NCI-H446 (cell line): ENCODE measurements at regions not wholly inside any gene's neighbourhood (a gene's known extent, or its start where the extent isn't known, plus 50 kb on each side); places are given as distances from the start of the nearest gene placed in this dataset.

Source experiments
- DNase-seq, 2 experiments: peaks; one replicate each; lab custom pipeline; 2025; lab: John Stamatoyannopoulos, UW

DNA sequence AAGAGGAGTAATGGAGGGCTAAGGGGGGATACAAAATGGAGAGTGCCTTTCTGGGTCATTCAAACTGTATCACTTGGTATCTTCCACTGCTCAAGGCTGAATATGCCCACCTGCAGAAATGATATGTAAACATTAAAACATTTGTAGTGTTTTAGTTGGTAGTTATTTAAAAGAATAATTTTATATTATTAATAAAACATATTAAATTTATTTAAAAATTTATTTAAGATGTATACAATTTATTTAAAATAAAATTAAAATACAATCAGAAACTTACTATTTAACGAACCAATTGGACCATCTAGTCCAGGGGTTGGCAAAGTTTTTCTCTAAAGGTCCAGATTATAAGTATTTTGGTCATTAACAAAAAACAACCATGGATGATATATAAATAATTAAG, 308.5 kb downstream of the PLK2 start:
- DNase-seq, result no peak

GRCh38 chr5:58150926-58151325, 309.0 kb downstream of the PLK2 start:
- DNase-seq, result no peak

DNA sequence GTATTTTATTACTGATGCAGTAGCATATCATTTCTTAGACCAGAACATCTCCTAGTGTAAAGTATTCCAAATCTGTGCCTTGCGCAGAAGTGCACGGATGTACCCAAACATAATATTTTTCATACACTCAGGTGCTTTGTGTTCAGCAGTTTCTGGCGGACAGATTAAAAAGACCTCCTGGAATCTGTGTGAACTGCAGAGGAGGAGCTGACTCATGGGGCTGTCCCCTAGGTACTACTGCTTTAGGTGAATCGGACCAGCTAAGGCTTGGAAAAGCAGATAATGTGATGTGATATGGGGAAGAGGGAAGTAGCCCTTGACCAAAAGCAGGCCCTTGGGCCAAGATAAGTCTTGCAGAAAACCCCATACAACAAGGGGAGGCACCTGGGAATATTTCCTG, 310.1 kb downstream of the PLK2 start:
- DNase-seq, result no peak

GRCh38 chr5:58149345-58149744, 310.5 kb downstream of the PLK2 start:
- no peak for DNase-seq

GRCh38 chr5:58148254-58148775, 311.6 kb downstream of the PLK2 start:
- no peak for DNase-seq

DNA sequence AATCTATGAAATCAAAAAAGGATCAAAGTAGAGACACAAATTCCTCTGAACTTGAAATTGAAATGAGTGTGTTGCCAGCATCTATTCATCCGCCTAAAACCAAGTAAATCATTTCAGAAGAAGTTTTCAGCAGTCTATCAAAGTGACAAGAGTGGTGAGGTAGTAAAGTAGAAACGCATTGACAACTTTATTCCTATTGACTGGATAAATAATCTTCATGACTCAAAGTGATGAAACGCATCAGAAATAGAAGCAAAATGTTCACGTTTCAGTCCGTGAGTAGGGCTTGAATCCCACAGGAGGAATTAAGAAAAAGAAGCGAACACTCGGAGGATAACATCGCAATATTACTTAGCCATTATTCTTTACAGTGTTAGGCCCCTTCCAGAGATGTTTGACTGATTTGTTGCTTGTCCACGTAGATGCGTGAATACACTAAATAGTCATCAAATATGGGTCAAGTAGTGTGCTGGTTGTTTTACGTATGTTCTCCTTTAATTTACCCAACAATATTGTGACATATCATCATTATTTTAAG, 314.4 kb downstream of the PLK2 start:
- DNase-seq, result no peak

- no peak for DNase-seq
These were observed 316.2 kb downstream of the PLK2 start for GRCh38 chr5:58143727-58144126.

DNA sequence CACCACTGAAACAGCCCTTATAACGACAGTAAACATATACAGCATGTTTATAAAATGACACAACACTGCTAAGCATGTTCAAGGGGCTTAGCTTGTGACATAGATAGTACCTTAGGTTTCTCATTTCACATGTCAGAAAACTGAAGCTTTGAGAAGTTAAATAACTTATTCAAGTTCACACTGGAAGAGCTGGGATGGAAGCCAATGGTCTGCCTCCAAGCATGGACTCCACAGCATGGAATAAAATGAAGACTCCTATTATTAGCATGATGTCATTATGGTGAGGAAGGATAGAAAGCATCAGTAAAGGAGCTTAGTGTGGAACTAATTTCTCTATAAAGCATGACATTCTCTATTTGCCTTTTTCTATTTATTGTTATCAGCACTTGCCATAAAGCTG, 316.7 kb downstream of the PLK2 start:
- no peak for DNase-seq

- no peak for DNase-seq
These were observed 321.1 kb downstream of the PLK2 start for GRCh38 chr5:58138791-58139190.

- no peak for DNase-seq
These were observed 323.5 kb downstream of the PLK2 start for GRCh38 chr5:58136406-58136805.

DNA sequence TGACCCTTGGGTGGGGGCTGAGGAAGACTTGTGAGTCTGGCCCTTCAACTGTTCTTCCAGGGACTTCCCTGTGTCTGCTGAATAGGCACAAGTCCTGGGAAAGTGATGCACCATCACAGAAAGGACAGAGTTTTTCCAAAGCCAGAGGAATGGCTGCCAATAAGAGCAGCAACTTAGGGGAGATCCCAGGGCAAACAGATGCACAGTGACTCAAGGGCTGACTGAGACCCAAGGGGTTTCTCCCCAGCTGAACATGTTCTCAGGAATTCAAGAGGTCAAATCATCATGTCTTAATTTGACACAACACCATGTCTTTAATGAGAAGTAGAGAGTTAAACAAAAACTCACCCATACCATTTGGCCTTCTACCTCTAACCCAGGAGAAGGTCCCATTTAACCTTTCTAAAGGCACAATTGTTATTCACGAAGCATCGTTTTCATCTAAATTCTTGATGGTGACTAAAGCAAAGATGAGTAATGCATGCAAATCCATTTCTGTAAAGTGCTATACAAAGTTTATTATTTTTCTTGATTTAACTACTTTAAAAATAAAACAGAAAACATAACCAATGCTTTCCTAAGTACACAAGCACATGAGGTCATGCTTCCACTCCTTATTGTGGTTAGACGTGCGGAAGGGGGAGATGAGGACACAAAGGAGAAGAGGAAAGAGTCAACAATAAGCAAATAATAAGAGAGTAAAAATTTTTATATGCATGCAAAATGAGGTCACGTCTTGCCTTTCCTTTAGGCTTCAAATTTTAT, 324.1 kb downstream of the PLK2 start:
- DNase-seq, result no peak

DNA sequence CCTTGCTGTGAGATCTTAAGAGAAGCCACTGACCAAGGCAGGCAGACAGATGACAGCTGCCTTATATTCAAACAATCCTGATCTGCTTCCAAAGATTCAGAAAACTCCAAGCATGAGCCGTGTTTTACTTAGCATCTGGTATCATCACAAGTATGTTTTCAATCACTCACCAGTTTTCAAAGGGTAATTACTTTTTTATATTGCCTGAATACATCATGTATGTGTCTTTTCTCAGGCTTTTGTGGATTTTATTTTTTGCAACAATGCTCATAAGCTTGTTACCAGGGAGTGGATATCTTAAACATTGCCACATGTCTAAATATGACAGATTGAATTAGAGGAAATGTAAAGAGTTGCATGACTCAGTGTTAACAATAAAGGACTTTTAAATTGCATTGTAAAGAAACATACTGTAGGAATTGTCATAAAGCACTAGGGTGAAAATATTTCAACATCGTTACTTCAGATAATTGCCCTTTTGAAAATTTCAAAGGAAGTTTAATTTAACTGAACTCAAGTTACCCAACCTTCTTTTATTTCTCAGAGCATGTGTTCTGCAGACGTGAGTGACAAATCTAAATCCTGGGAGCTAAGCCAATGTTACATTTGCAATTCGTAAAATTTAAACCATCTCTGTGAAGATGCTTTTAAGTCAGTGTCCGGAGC, 326.1 kb downstream of the PLK2 start:
- no peak for DNase-seq

- DNase-seq, result no peak
These were observed 326.7 kb downstream of the PLK2 start for GRCh38 chr5:58133216-58133615.

DNA sequence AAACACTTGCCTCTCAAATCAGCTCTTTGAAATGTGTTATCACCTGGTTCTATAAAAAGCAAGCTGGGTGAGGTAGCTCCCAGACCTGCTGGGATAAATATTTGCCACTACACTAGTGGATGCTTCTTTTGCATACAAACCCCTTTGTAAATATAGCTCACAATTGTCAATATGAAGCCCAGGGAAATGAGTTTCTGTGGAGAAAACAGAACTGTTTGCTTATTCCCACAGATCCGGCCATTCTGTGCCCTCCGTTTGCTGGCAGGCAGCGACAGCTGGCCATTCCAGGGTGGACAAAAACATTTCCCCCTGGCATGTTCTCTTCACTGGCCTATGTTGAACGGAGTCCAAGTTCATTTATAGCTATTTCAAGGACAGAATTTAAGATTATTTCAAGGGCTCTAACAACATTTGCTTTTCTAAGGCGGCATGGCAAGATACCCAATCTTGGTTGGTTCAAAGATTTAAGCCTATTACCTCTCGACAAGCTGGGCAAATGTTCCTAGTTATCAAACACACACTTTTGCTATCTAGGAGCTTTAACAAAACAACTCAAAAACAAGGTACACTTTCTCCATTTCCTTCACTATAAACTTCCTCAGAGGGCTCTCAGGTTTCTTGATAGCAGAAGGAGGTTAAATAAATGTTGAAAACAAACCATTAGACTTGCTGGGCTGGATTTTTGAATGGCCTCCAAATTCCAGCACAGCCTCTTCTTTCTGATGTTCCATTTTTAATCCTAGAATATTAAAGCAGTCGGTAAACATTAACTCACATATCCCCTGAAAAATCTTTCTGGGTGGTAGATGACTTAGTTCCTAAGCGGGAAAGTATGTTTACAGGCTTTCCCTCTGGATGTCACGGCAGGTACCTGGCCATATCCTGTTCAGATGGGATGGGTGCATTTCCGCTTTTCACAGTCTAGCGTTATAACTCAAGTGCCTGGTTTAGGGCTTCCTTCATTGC, 332.3 kb downstream of the PLK2 start:
- DNase-seq, result no peak

DNA sequence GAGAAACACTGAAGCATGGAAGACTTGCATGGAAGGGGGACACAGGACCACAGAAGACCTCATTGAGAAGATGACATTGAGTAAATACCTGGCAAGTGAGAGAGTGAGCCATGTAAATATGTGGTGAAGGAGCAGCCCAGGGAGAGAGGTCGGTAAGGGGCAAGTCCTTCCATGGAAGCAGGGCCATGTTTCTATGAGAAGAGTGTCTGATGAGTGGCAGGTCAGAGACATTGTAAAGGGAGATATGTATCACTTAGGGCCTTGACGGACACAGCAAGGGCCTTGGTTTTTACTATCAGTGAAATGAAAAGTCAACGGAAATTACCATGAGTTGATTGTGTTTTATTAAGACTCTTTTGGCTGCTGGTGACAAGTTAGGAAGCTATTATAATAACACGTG, 336.4 kb downstream of the PLK2 start:
- DNase-seq, result no peak

DNA sequence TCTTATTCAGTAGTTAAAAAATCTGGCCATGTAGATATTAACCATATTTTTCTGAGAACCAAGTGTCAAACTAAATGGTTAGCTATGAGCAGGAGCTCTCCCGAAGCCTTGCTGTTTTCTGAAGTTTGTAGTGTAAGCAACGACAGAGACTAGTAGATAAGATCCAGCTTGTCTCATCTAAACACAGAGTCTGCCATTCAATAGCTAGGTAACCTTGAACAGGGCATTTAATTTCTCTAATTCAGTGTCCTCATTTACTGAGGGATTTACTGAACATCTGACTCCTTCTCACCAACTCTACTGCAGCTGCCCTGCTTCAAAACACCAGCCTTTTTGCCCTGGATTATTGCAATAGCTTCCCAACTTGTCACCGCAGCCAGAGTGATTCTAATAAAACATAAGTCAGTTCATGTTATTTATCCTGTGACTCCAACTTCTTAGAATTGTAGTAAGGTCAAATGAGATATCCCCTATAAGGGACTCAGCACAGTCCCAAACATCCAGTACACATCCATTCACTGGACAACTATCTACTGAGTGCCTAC, 337.0 kb downstream of the PLK2 start:
- no peak for DNase-seq

GRCh38 chr5:58122157-58122556, 337.7 kb downstream of the PLK2 start:
- no peak for DNase-seq

DNA sequence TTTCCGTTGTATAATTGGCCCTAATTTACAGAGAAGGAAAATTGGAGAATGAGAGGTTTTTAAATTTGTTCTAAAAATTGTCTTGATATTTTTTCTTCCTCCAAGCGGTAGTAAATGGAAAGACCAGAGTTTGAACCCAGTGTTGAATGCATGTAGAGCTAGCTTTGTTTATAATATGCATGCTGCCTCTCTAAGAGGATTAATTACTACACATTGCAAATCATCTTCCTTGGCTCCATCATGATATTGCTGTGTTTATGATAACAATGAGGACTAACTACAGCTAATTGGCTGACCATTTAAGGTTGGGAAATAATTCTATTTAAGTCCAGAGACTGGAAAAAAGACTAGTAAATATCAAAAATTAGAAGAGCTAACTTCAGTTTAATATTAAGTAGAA, 338.5 kb downstream of the PLK2 start:
- DNase-seq, result no peak

GRCh38 chr5:58117542-58117941, 342.3 kb downstream of the PLK2 start:
- DNase-seq, result no peak

DNA sequence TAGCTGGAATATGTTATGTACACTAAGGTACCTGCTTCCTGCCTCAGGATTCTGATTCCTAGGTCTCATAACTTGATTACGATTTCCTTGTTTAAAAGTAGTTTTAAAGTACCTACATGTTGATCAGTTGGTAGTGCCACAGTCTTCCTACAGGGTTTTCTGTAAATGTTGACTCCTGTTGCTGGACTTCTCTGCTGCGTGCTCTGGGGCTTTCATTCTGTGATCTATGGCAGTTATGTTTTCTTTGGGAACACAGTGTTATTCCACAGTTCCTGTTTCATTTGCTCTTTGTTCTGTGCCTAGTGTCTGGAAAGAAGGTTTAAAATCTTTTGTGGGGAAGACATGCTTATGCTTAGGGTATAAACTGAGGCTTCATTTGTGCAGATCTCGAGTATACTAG, 343.5 kb downstream of the PLK2 start:
- no peak for DNase-seq

DNA sequence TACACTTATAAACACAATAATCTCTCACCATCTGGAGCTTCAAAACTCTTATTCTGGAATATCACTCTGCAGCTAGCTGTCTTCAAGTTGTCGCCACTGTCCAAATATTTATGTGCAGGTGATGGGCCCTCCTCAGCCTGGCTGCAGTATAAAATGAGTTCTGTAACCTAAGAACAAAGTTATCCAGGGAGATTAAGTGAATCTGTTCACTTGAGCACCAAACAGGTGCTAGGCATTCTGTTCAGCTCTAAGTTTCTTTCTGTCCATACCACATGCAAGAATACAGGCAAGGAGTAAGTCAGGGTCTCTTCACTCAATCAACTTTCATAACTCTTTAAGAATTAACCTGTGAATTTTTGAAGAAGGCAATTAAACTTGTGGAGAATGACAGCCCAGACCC, 344.1 kb downstream of the PLK2 start:
- no peak for DNase-seq

DNA sequence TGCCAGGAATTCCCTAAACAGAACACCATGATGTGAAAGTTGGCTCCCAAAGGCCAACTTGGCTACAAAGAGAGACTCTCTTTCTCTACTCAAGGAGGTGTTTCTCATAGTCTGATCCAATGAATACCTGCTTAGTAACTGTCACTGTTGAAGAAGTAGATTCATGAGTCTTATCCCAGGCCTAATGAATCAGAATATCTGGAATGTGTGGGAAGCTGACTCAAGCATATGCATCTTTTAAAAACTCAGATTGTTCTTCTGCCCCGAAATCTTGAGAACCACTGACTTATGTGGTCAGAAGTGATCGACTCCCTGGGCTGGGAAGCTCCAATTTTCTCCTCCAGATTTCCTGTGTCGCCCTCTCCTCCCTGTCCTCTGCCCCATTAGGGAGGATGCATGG, 345.6 kb downstream of the PLK2 start:
- DNase-seq, result no peak
